ENCODE measurements at regions not wholly inside any gene's neighbourhood (a gene's known extent, or its start where the extent isn't known, plus 50 kb on each side); places are given as distances from the start of the nearest gene placed in this dataset.

DNA sequence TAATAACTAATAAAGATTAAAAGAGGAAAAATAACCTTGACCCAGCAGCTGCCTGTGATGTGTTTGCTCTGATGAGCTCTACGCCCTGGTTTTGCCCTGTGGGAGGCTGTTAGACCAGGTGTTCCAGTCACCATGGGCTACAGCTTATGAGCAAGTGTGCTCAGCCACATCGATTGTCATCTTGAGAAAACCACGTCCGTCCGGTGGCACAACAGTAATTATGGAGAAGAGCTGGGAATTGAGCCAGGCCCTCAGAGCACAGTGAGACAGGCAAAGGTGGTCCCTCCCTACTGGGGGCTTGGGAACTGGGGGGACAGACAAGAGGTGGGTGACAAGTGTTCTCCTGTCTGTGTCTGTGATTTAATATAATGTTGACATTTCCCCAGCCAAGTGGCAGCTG is 420.5 kb downstream of the MATN1 start:
- Mint-ChIP-seq H3K36me3 (ENCODE audit: insufficient read depth) (no peaks in the 10 kb centered on the region), H3K27ac (ENCODE audit: low read depth) (no peak overlapping the region), H3K27me3 (peaks cover 86% of the 10 kb centered on the region), H3K9me3 (no peaks in the 10 kb centered on the region), H3K4me1 (no peaks in the 10 kb centered on the region), H3K4me3 (no peak overlapping the region)
- ATAC-seq (replicated peaks; ENCODE audit: extremely low read depth, poor library complexity, severe bottlenecking) (no peak), DNase-seq (ENCODE audit: low spot score in 2 of 2) (no peak)

DNA sequence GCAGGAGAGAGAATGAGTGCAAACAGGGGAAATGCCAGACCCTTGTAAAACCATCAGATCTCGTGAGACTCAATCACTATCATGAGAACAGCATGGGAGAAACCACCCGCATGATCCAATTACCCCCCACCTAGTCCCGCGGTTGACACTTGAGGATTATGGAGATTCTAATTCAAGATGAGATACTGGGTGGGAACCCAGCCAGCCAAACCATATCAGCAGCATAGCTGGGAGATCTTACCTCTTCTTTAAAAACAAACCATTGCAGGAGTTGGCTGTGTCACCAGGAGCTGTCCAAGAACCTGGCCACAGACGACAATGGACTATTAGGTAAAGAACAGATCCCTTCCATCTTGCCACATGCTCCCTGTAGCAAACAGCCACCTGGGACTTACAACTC is 422.7 kb downstream of the MATN1 start:
- Mint-ChIP-seq H3K36me3 (ENCODE audit: insufficient read depth) (no peaks in the 10 kb centered on the region), H3K27ac (ENCODE audit: low read depth) (no peak overlapping the region), H3K9me3 (no peaks in the 10 kb centered on the region), H3K4me3 (no peak overlapping the region), H3K27me3 (peaks cover 79% of the 10 kb centered on the region), H3K4me1 (no peaks in the 10 kb centered on the region)
- ATAC-seq (replicated peaks; ENCODE audit: extremely low read depth, poor library complexity, severe bottlenecking), result no peak
- DNase-seq (ENCODE audit: low spot score in 2 of 2), result no peak

DNA sequence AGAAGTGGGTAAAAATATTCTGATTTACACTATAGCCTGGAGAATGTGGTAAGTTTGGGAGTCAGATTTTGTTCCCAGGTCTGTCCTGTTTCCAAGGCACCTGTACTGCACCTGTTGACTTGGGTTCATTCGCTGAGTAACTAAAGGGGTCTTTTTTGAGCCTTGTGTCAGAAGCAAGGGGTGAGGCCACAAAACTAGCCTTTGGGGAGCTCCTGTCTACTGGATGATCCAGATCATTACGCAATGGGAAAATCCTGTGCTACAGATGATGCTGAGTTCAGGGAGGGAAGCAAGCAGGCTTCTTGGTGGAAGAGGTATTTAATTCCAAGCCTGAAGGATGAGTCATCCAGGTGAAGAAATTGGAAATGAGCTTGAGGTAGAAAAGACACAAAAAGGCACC is 424.0 kb downstream of the MATN1 start:
- Mint-ChIP-seq H3K27ac (ENCODE audit: low read depth) (no peak overlapping the region), H3K4me3 (no peak overlapping the region)

DNA sequence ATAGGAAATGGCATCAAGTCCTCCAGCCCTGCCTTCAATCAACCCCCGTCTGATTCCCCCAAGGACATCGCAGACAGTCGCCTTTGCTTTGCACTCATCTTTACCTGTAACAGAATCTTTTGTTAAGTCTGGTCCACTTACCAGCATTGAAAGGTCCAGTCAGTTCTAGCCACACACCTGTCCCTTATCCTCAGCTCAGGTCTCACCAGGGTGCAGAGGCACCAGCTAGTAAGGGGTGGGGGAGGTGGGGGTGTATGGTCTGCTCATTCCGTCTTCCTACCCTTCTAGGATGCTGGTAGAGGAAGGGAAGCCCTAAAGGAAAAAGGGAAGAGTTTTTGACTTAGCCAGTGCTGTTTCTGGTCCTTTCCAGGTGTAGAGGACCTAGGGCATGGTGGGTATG is 427.7 kb downstream of the MATN1 start:
- no peaks in the 10 kb centered on the region for H3K4me1 Mint-ChIP-seq
- no peak overlapping the region for H3K27ac Mint-ChIP-seq (ENCODE audit: low read depth)
- H3K9me3 Mint-ChIP-seq, result no peaks in the 10 kb centered on the region
- peaks cover 78% of the 10 kb centered on the region for H3K27me3 Mint-ChIP-seq
- H3K36me3 Mint-ChIP-seq (ENCODE audit: insufficient read depth), result no peaks in the 10 kb centered on the region
- DNase-seq (ENCODE audit: low spot score in 2 of 2), result no peak
- ATAC-seq (replicated peaks; ENCODE audit: extremely low read depth, poor library complexity, severe bottlenecking), result no peak
- H3K4me3 Mint-ChIP-seq, result no peak overlapping the region

More for the DNA sequence above, 424.0 kb downstream of the MATN1 start:
- Mint-ChIP-seq H3K9me3 (no peaks in the 10 kb centered on the region), H3K27me3 (peaks cover 73% of the 10 kb centered on the region), H3K4me1 (no peaks in the 10 kb centered on the region), H3K36me3 (ENCODE audit: insufficient read depth) (no peaks in the 10 kb centered on the region)
- DNase-seq (ENCODE audit: low spot score in 2 of 2) (no peak), ATAC-seq (replicated peaks; ENCODE audit: extremely low read depth, poor library complexity, severe bottlenecking) (no peak)

DNA sequence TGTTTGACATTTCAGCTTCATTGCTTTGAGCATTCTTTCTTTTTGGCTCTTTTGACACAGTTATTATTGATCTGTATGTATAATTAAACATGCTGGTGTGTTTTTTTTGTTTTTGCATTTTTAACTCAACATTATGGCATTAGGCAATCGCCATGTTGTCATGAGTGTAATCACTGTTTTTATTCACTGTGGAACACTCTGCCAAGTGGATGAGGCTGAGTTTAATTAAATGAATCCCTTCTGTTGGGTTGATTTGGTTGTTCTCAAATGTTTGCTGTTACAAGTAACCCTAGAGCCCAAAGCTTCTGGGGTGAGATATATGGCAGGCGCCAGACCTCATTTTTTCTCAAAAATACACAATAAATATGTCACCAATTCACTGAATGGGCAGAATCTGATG is 428.1 kb downstream of the MATN1 start:
- Mint-ChIP-seq H3K36me3 (ENCODE audit: insufficient read depth) (no peaks in the 10 kb centered on the region), H3K4me3 (no peak overlapping the region), H3K27me3 (peaks cover 78% of the 10 kb centered on the region), H3K4me1 (no peaks in the 10 kb centered on the region), H3K9me3 (no peaks in the 10 kb centered on the region), H3K27ac (ENCODE audit: low read depth) (no peak overlapping the region)
- no peak for DNase-seq (ENCODE audit: low spot score in 2 of 2)
- ATAC-seq (replicated peaks; ENCODE audit: extremely low read depth, poor library complexity, severe bottlenecking), result no peak

DNA sequence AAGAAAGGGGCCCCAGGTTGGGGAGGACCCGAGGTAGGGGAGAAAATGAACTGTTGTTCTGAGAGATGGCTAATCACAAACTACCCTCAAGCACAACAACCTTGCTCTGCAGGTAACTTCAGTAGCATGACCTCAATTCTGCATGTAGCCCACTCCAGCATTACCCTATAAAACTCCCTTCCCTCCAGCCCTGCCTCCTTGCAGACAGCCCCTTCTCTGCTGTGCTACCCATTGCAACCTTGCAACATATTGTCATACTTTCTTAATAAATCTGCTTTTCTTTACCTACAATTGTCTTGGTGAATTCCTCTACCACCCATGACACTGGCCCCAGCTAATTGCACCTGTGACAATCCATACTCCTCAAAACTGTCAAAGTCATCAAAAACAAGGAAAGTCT is 428.9 kb downstream of the MATN1 start:
- DNase-seq (ENCODE audit: low spot score in 2 of 2) (no peak), ATAC-seq (replicated peaks; ENCODE audit: extremely low read depth, poor library complexity, severe bottlenecking) (no peak)
- H3K27me3 Mint-ChIP-seq, result peaks cover 78% of the 10 kb centered on the region
- H3K27ac Mint-ChIP-seq (ENCODE audit: low read depth), result no peak overlapping the region
- H3K36me3 Mint-ChIP-seq (ENCODE audit: insufficient read depth), result no peaks in the 10 kb centered on the region
- no peaks in the 10 kb centered on the region for H3K4me1 Mint-ChIP-seq
- H3K9me3 Mint-ChIP-seq, result no peaks in the 10 kb centered on the region
- no peak overlapping the region for H3K4me3 Mint-ChIP-seq

- Mint-ChIP-seq H3K36me3 (ENCODE audit: insufficient read depth) (no peaks in the 10 kb centered on the region), H3K27ac (ENCODE audit: low read depth) (no peak overlapping the region), H3K4me3 (no peak overlapping the region), H3K27me3 (peaks cover 86% of the 10 kb centered on the region), H3K4me1 (no peaks in the 10 kb centered on the region), H3K9me3 (no peaks in the 10 kb centered on the region)
- no peak for DNase-seq (ENCODE audit: low spot score in 2 of 2)
- no peak for ATAC-seq (replicated peaks; ENCODE audit: extremely low read depth, poor library complexity, severe bottlenecking)
Measured at GRCh38 chr1:30292451-30292850, 430.9 kb downstream of the MATN1 start.

DNA sequence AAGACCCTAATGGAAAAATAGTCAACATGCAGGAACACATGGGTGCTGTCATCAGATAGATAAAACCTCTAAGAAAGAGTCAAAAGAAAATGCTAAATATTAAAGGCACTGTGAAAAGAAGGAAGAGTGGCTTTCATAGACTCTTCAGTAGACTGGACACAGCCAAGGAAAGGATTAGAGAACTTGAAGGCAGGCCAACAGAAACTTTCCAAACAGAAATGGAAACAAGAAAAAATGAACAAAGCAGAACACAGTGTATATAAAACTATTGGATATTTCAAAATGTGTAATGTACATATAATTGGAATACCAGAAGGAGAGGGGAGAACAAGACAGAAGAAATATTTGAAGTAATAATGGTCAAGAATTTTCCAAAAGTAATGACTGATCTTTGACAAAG is 431.9 kb downstream of the MATN1 start:
- H3K27me3 Mint-ChIP-seq, result peaks cover 86% of the 10 kb centered on the region
- DNase-seq (ENCODE audit: low spot score in 2 of 2) (no peak), ATAC-seq (replicated peaks; ENCODE audit: extremely low read depth, poor library complexity, severe bottlenecking) (no peak)
- no peaks in the 10 kb centered on the region for H3K9me3 Mint-ChIP-seq
- no peak overlapping the region for H3K4me3 Mint-ChIP-seq
- H3K27ac Mint-ChIP-seq (ENCODE audit: low read depth), result no peak overlapping the region
- H3K4me1 Mint-ChIP-seq, result no peaks in the 10 kb centered on the region
- H3K36me3 Mint-ChIP-seq (ENCODE audit: insufficient read depth), result no peaks in the 10 kb centered on the region

DNA sequence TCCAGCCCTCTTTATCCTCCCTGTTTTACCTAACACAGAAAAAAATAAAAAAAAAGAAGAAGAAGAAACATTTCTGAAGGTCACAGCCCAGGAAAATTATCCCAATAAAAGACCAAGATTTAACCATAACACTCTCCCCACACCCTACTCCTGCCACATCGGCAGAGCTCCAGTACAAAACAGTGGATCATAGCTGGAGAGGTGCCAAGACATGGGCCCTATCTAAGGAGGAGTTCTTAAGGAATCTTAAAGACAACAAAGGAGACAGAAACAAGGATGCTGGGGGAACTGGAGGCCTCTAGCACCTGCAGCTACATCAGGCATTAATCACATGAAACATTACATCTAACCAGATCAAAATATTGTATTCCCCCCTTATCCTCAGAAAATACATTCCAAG is 432.8 kb downstream of the MATN1 start:
- no peak for DNase-seq (ENCODE audit: low spot score in 2 of 2)
- no peak for ATAC-seq (replicated peaks; ENCODE audit: extremely low read depth, poor library complexity, severe bottlenecking)

GRCh38 chr1:30287976-30288375 is 435.4 kb downstream of the MATN1 start:
- H3K27ac Mint-ChIP-seq (ENCODE audit: low read depth), result no peak overlapping the region
- H3K36me3 Mint-ChIP-seq (ENCODE audit: insufficient read depth), result no peaks in the 10 kb centered on the region

More for the DNA sequence above, 432.8 kb downstream of the MATN1 start:
- Mint-ChIP-seq H3K4me3 (no peak overlapping the region), H3K9me3 (no peaks in the 10 kb centered on the region), H3K4me1 (no peaks in the 10 kb centered on the region), H3K27ac (ENCODE audit: low read depth) (no peak overlapping the region), H3K36me3 (ENCODE audit: insufficient read depth) (no peaks in the 10 kb centered on the region), H3K27me3 (peaks cover 84% of the 10 kb centered on the region)

DNA sequence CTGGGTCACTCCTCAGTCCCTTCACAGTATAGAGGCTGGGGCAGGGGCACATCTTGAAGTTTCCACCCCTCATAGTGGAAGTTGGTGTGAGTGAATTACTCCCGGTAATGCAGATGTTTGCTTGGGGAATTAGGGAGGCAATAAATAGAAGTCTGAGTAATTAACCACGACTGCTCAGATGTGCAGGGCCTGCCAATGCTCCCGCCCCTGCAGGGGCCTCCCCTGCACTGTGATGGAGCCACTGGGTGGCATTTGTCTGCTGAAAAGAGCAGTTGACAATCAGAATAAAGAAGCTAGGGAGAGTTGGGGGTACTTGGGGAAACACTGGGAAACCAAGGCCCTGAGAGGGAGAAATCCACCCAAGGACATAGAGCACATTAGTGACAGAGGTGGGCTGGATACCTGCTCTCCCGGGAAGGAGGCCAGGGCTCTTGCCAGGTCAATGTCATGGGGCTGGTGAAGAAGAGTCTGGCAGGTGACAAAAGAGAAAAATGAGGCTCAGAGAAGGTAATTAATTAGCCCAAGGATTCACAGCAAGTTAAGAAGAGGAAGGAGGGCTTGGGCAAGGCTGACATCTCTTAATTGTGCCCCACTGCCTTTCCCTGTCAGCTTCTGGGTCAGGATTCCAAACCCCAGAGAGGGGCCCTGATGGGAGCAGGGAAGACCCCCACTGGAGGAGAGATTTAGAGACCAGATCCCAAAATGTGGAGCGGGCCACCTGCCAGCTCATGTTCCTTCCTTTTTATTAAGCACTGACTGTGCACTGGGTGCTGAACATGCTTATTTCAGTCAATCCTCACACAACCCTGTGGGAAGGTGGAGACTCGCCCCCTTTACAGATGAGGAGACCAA is 436.2 kb downstream of the MATN1 start:
- peak in 1 of 2 donors; percentile 4 for DNase-seq (ENCODE audit: low spot score in 2 of 2)
- H3K9me3 Mint-ChIP-seq, result no peaks in the 10 kb centered on the region
- peaks cover 57% of the 10 kb centered on the region for H3K27me3 Mint-ChIP-seq
- H3K36me3 Mint-ChIP-seq (ENCODE audit: insufficient read depth), result no peaks in the 10 kb centered on the region
- H3K4me1 Mint-ChIP-seq, result peaks cover 20% of the 10 kb centered on the region
- ATAC-seq (replicated peaks; ENCODE audit: extremely low read depth, poor library complexity, severe bottlenecking), result no peak
- H3K27ac Mint-ChIP-seq (ENCODE audit: low read depth), result no peak overlapping the region
- no peak overlapping the region for H3K4me3 Mint-ChIP-seq

More at GRCh38 chr1:30287976-30288375, 435.4 kb downstream of the MATN1 start:
- DNase-seq (ENCODE audit: low spot score in 2 of 2) (peak in 1 of 2 donors; percentile 0), ATAC-seq (replicated peaks; ENCODE audit: extremely low read depth, poor library complexity, severe bottlenecking) (no peak)
- Mint-ChIP-seq H3K4me3 (no peak overlapping the region), H3K4me1 (peaks cover 12% of the 10 kb centered on the region), H3K9me3 (no peaks in the 10 kb centered on the region), H3K27me3 (peaks cover 64% of the 10 kb centered on the region)

DNA sequence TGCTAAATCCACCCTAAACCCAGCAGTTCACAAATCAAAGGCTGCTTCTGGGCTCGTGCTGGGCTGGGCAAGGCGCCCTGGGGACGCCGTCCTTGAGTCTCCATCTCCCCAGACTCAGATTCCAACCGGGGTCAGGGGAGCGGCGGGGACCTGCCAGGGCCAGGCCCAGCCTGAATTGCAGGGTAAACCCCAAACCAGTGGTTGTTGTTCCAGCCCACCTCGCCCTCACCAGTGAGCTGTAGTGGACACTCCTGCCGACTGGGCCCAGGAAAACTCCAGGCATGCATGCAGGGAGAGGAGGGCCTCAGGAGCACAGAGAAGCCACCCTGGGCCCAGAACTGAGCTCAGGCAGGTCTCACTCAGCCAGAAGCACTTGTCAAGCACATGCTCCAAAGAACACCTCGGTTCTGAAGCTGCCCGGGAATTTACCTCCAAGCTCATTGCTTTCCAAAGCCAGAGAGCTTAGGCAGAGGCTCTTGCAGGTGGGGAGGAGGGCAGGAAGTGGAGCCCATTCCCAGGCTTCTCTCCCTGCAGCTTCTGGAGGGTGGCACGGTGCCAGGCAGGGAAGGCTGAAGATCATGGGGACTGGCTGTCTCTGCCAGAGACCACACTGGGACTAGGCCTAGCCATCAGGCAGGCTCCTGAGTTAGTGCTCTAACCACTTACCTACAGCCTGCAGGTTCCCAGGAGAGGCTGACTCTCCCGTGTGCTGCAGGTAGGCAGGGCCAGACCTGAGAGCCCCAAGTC is 437.0 kb downstream of the MATN1 start:
- Mint-ChIP-seq H3K9me3 (no peaks in the 10 kb centered on the region), H3K4me3 (no peak overlapping the region), H3K36me3 (ENCODE audit: insufficient read depth) (no peaks in the 10 kb centered on the region), H3K4me1 (peaks cover 22% of the 10 kb centered on the region), H3K27me3 (peaks cover 49% of the 10 kb centered on the region), H3K27ac (ENCODE audit: low read depth) (no peak overlapping the region)
- peak in 1 of 2 donors; percentile 7 for DNase-seq (ENCODE audit: low spot score in 2 of 2)
- no peak for ATAC-seq (replicated peaks; ENCODE audit: extremely low read depth, poor library complexity, severe bottlenecking)

GRCh38 chr1:30285501-30285932 is 437.9 kb downstream of the MATN1 start:
- ATAC-seq (replicated peaks; ENCODE audit: extremely low read depth, poor library complexity, severe bottlenecking) (no peak), DNase-seq (ENCODE audit: low spot score in 2 of 2) (peak in 1 of 2 donors; percentile 9)
- H3K4me1 Mint-ChIP-seq, result peaks cover 22% of the 10 kb centered on the region
- H3K9me3 Mint-ChIP-seq, result no peaks in the 10 kb centered on the region
- peaks cover 40% of the 10 kb centered on the region for H3K27me3 Mint-ChIP-seq
- H3K36me3 Mint-ChIP-seq (ENCODE audit: insufficient read depth), result no peaks in the 10 kb centered on the region
- no peak overlapping the region for H3K4me3 Mint-ChIP-seq
- no peak overlapping the region for H3K27ac Mint-ChIP-seq (ENCODE audit: low read depth)
